MM.1S (cell line): ENCODE measurements at regions not wholly inside any gene's neighbourhood (a gene's known extent, or its start where the extent isn't known, plus 50 kb on each side); places are given as distances from the start of the nearest gene placed in this dataset.

Source experiments
- DNase-seq: peaks from one replicate; pipeline ENCODE4 v3.0.0-alpha.2; 2015
- H2AFZ ChIP-seq: fragments of 300-600 bp; sonication (generic); 2 replicates; pipeline ENCODE4 v1.6.0; 2016; ENCODE audit warnings: antibody characterized with exemption, low read length
- H3F3A ChIP-seq: fragments of 300-600 bp; sonication (generic); 2 replicates; pipeline ENCODE4 v1.6.1; 2016; ENCODE audit warnings: mild to moderate bottlenecking, antibody characterized with exemption, low read length, moderate library complexity, mixed read lengths; ENCODE audit not compliant: insufficient read depth
- H3K27ac ChIP-seq: fragments of 300-600 bp; sonication (generic); 2 replicates; pipeline ENCODE4 v1.5.1; 2016; ENCODE audit warnings: mild to moderate bottlenecking, low read length
- H3K27me3 ChIP-seq: fragments of 300-600 bp; sonication (generic); replicated peaks from 2 replicates; pipeline ENCODE4 v1.6.0; 2016; ENCODE audit warnings: low read length; ENCODE audit not compliant: insufficient read depth
- H3K36me3 ChIP-seq: fragments of 300-600 bp; sonication (generic); replicated peaks from 2 replicates; pipeline ENCODE4 v1.6.1; 2016; ENCODE audit warnings: mild to moderate bottlenecking, low read length, mixed read lengths; ENCODE audit not compliant: insufficient read depth
- H3K4me1 ChIP-seq: fragments of 300-600 bp; sonication (generic); 2 replicates; pipeline ENCODE4 v1.6.1; 2016; ENCODE audit warnings: low read length, mixed read lengths
- H3K4me2 ChIP-seq: fragments of 300-600 bp; sonication (generic); 2 replicates; pipeline ENCODE4 v1.6.0; 2016; ENCODE audit warnings: low read depth, low read length
- H3K4me3 ChIP-seq: fragments of 300-600 bp; sonication (generic); 2 replicates; pipeline ENCODE4 v1.5.1; 2016; ENCODE audit warnings: low read length, mixed read lengths
- H3K79me2 ChIP-seq: fragments of 300-600 bp; sonication (generic); 2 replicates; pipeline ENCODE4 v1.6.1; 2016; ENCODE audit warnings: mixed run types, low read length, mixed read lengths
- H3K9ac ChIP-seq: fragments of 300-600 bp; sonication (generic); 2 replicates; pipeline ENCODE4 v1.6.1; 2016; ENCODE audit warnings: low read length, mixed read lengths
- H3K9me2 ChIP-seq: fragments of 300-600 bp; sonication (generic); replicated peaks from 2 replicates; pipeline ENCODE4 v1.6.1; 2016; ENCODE audit warnings: mild to moderate bottlenecking, low read length, mixed read lengths; ENCODE audit not compliant: insufficient read depth
- H3K9me3 ChIP-seq: fragments of 300-600 bp; sonication (generic); replicated peaks from 2 replicates; pipeline ENCODE4 v1.6.1; 2016; ENCODE audit warnings: mild to moderate bottlenecking, low read length, mixed read lengths; ENCODE audit not compliant: insufficient read depth
- H4K20me1 ChIP-seq: fragments of 300-600 bp; sonication (generic); 2 replicates; pipeline ENCODE4 v1.6.1; 2016; ENCODE audit warnings: mild to moderate bottlenecking, low read length, moderate library complexity, mixed read lengths; ENCODE audit not compliant: insufficient read depth
- CTCF ChIP-seq: fragments of 300-600 bp; sonication (generic); IDR thresholded peaks from 2 replicates; pipeline ENCODE4 v1.5.1; 2016; ENCODE audit warnings: antibody characterized with exemption, low read length, mixed read lengths
- EZH2 ChIP-seq: fragments of 300-600 bp; sonication (generic); optimal IDR thresholded peaks from 2 replicates; pipeline ENCODE3; 2017; ENCODE audit warnings: low read depth, mild to moderate bottlenecking, antibody characterized with exemption, low read length, mixed read lengths
- EZH2phosphoT487 ChIP-seq: fragments of 300-600 bp; sonication (generic); IDR thresholded peaks from 2 replicates; pipeline ENCODE4 v1.6.1; 2018; ENCODE audit warnings: antibody characterized with exemption, low read length

- H3K9me2 ChIP-seq: no peaks in the 10 kb centered on the region
- no peaks in the 10 kb centered on the region for H3K9me3 ChIP-seq
- no peaks in the 10 kb centered on the region for H3K27me3 ChIP-seq
- H3K36me3 ChIP-seq: no peaks in the 10 kb centered on the region
- TF ChIP-seq EZH2phosphoT487 (no peak), EZH2 (no peak), CTCF (no peak)
- H2AFZ ChIP-seq: no peak overlapping the region
- H3K4me1 ChIP-seq: no peaks in the 10 kb centered on the region
- H3K27ac ChIP-seq: no peak overlapping the region
- DNase-seq: no peak
- no peak overlapping the region for H3K4me3 ChIP-seq
- no peaks in the 10 kb centered on the region for H3K79me2 ChIP-seq
- H3K9ac ChIP-seq: no peak overlapping the region
- H3F3A ChIP-seq: no peaks in the 10 kb centered on the region
- H3K4me2 ChIP-seq: no peak overlapping the region
- no peaks in the 10 kb centered on the region for H4K20me1 ChIP-seq
Measured at GRCh38 chr10:29766753-29767152, 132.0 kb upstream of the SVIL start.

GRCh38 chr10:29765330-29765729 lies 130.6 kb upstream of the SVIL start:
- Histone ChIP-seq H3K9me3 (no peaks in the 10 kb centered on the region), H3K79me2 (no peaks in the 10 kb centered on the region), H3K36me3 (no peaks in the 10 kb centered on the region), H4K20me1 (no peaks in the 10 kb centered on the region), H3K27me3 (no peaks in the 10 kb centered on the region), H3K9ac (no peak overlapping the region), H3F3A (no peaks in the 10 kb centered on the region), H3K9me2 (no peaks in the 10 kb centered on the region), H3K4me3 (no peak overlapping the region), H2AFZ (no peak overlapping the region), H3K4me1 (no peaks in the 10 kb centered on the region), H3K27ac (no peak overlapping the region), H3K4me2 (no peak overlapping the region)
- no peak for DNase-seq
- no peak for TF ChIP-seq CTCF
- no peak for TF ChIP-seq EZH2
- no peak for TF ChIP-seq EZH2phosphoT487

GRCh38 chr10:29763396-29763795 lies 128.6 kb upstream of the SVIL start:
- Histone ChIP-seq H3F3A (no peaks in the 10 kb centered on the region), H3K4me2 (no peak overlapping the region), H3K36me3 (no peaks in the 10 kb centered on the region), H3K9me2 (no peaks in the 10 kb centered on the region), H3K79me2 (no peaks in the 10 kb centered on the region), H3K4me3 (no peak overlapping the region), H3K27me3 (no peaks in the 10 kb centered on the region), H3K27ac (no peak overlapping the region), H3K9me3 (no peaks in the 10 kb centered on the region), H3K9ac (no peak overlapping the region), H3K4me1 (no peaks in the 10 kb centered on the region), H4K20me1 (no peaks in the 10 kb centered on the region), H2AFZ (no peak overlapping the region)
- no peak for DNase-seq
- TF ChIP-seq EZH2phosphoT487: no peak
- TF ChIP-seq EZH2: no peak
- TF ChIP-seq CTCF: no peak
